SK-N-SH treated with all-trans-retinoic acid at 6 μM for 48 hours (cell line): ENCODE measurements at regions not wholly inside any gene's neighbourhood (a gene's known extent, or its start where the extent isn't known, plus 50 kb on each side); places are given as distances from the start of the nearest gene placed in this dataset.

ENCODE experiments used
- ARNTL ChIP-seq: fragments of 450-650 bp; formaldehyde crosslinking; IDR thresholded peaks from 2 replicates; pipeline ENCODE4 v1.5.0; 2020; ENCODE audit warnings: low read depth, mild to moderate bottlenecking, moderate library complexity, borderline replicate concordance
- CSDC2 ChIP-seq: fragments of 250-450 bp; sonication (Bioruptor Pico); IDR thresholded peaks from 2 replicates; pipeline ENCODE4 v1.5.0; 2020; ENCODE audit warnings: mild to moderate bottlenecking, moderate library complexity
- ISL1 ChIP-seq: fragments of 250-450 bp; sonication (Bioruptor Pico); IDR thresholded peaks from 2 replicates; pipeline ENCODE4 v2.1.2; 2022; ENCODE audit warnings: mild to moderate bottlenecking, moderate library complexity
- ZFP30 ChIP-seq: fragments of 450-650 bp; formaldehyde crosslinking; IDR thresholded peaks from 2 replicates; pipeline ENCODE4 v1.5.0; 2022; ENCODE audit warnings: mild to moderate bottlenecking, moderate library complexity
- ZNF8 ChIP-seq: fragments of 450-650 bp; formaldehyde crosslinking; IDR thresholded peaks from 2 replicates; pipeline ENCODE4 v1.5.0; 2020; ENCODE audit warnings: mild to moderate bottlenecking, moderate library complexity

GRCh38 chr12:13443498-13443897 lies 247.0 kb downstream of the EMP1 start:
- TF ChIP-seq CSDC2: no peak
- TF ChIP-seq ARNTL (CRISPR knock-in tag): no peak
- TF ChIP-seq ZNF8 (CRISPR knock-in tag): no peak
- no peak for TF ChIP-seq ISL1 (CRISPR knock-in tag)
- no peak for TF ChIP-seq ZFP30 (CRISPR knock-in tag)
